ENCODE measurements at regions not wholly inside any gene's neighbourhood (a gene's known extent, or its start where the extent isn't known, plus 50 kb on each side); places are given as distances from the start of the nearest gene placed in this dataset.

- no peak for TF ChIP-seq CTCF (IDR thresholded peaks at IDR 0.05; ENCODE audit: low read depth, low read length)
- TF ChIP-seq MYC (IDR thresholded peaks at IDR 0.05; ENCODE audit: low read depth, low read length), result no peak
- TF ChIP-seq MAX (IDR thresholded peaks at IDR 0.05; ENCODE audit: low read depth, low read length), result no peak
- no peak for TF ChIP-seq POLR2A (IDR thresholded peaks at IDR 0.05; ENCODE audit: extremely low read depth, insufficient read length)
- no peak overlapping the region for H3K4me3 ChIP-seq (ENCODE audit: low read depth, low read length)
- no peak for DNase-seq (ENCODE audit: low read depth)
Measured at GRCh38 chr12:128180166-128180565, 86.8 kb upstream of the TMEM132C start.

- TF ChIP-seq CTCF (IDR thresholded peaks at IDR 0.05; ENCODE audit: low read depth, low read length) (no peak), MYC (IDR thresholded peaks at IDR 0.05; ENCODE audit: low read depth, low read length) (no peak)
- no peak overlapping the region for H3K4me3 ChIP-seq (ENCODE audit: low read depth, low read length)
- DNase-seq (ENCODE audit: low read depth), result no peak
Measured at GRCh38 chr12:128190052-128190451, 76.9 kb upstream of the TMEM132C start.

- TF ChIP-seq MAX (IDR thresholded peaks at IDR 0.05; ENCODE audit: low read depth, low read length), result no peak
- H3K4me3 ChIP-seq (ENCODE audit: low read depth, low read length), result no peak overlapping the region
- no peak for DNase-seq (ENCODE audit: low read depth)
Measured at GRCh38 chr12:128190614-128191013, 76.4 kb upstream of the TMEM132C start.

- no peak for DNase-seq (ENCODE audit: low read depth)
- TF ChIP-seq MYC (IDR thresholded peaks at IDR 0.05; ENCODE audit: low read depth, low read length) (no peak), POLR2A (IDR thresholded peaks at IDR 0.05; ENCODE audit: extremely low read depth, insufficient read length) (no peak), CTCF (IDR thresholded peaks at IDR 0.05; ENCODE audit: low read depth, low read length) (no peak), MAX (IDR thresholded peaks at IDR 0.05; ENCODE audit: low read depth, low read length) (no peak)
- no peak overlapping the region for H3K4me3 ChIP-seq (ENCODE audit: low read depth, low read length)
Measured at GRCh38 chr12:128191380-128191779, 75.6 kb upstream of the TMEM132C start.

- H3K4me3 ChIP-seq (ENCODE audit: low read depth, low read length), result no peak overlapping the region
- no peak for DNase-seq (ENCODE audit: low read depth)
- TF ChIP-seq MYC (IDR thresholded peaks at IDR 0.05; ENCODE audit: low read depth, low read length) (no peak), CTCF (IDR thresholded peaks at IDR 0.05; ENCODE audit: low read depth, low read length) (no peak), MAX (IDR thresholded peaks at IDR 0.05; ENCODE audit: low read depth, low read length) (no peak)
Measured at GRCh38 chr12:128204711-128205110, 62.3 kb upstream of the TMEM132C start.

- no peak for DNase-seq (ENCODE audit: low read depth)
- no peak overlapping the region for H3K4me3 ChIP-seq (ENCODE audit: low read depth, low read length)
- no peak for TF ChIP-seq CTCF (IDR thresholded peaks at IDR 0.05; ENCODE audit: low read depth, low read length)
- no peak for TF ChIP-seq MAX (IDR thresholded peaks at IDR 0.05; ENCODE audit: low read depth, low read length)
- TF ChIP-seq MYC (IDR thresholded peaks at IDR 0.05; ENCODE audit: low read depth, low read length), result no peak
- TF ChIP-seq POLR2A (IDR thresholded peaks at IDR 0.05; ENCODE audit: extremely low read depth, insufficient read length), result no peak
Measured at GRCh38 chr12:128205145-128205544, 61.8 kb upstream of the TMEM132C start.
